Keratinocyte (primary cell): ENCODE measurements at regions not wholly inside any gene's neighbourhood (a gene's known extent, or its start where the extent isn't known, plus 50 kb on each side); places are given as distances from the start of the nearest gene placed in this dataset.

ENCODE experiments used
- DNase-seq: peaks from one replicate; pipeline ENCODE4 v3.0.0-alpha.2; 2011; ENCODE audit warnings: low read depth, missing footprints, low spot score
- FAIRE-seq: peaks from 2 replicates; lab custom pipeline; 2011; peaks lifted over from hg19 to GRCh38; lab: Jason Lieb, UNC
- H2AFZ ChIP-seq: 2 replicates; pipeline ENCODE4 v1.6.0; 2012; ENCODE audit warnings: low read length, control low read depth, inconsistent platforms; ENCODE audit not compliant: control insufficient read depth
- H3K27ac ChIP-seq: 2 replicates; pipeline ENCODE4 v1.5.1; 2011; ENCODE audit warnings: low read length; ENCODE audit not compliant: control insufficient read depth, insufficient read depth
- H3K27me3 ChIP-seq: 3 replicates; pipeline ENCODE4 v1.6.0; 2011; ENCODE audit warnings: low read length; ENCODE audit not compliant: control insufficient read depth, insufficient read depth; ENCODE audit errors: extremely low read depth
- H3K36me3 ChIP-seq, 2 experiments: 2 replicates in 1 of 2; 3 replicates in 1 of 2; pipeline ENCODE4 v1.5.1; 2011; ENCODE audit warnings: low read length in 2 of 2, mild to moderate bottlenecking in 1 of 2; ENCODE audit not compliant: control insufficient read depth in 2 of 2, insufficient read depth in 2 of 2; ENCODE audit errors: extremely low read depth in 1 of 2
- H3K4me1 ChIP-seq: 3 replicates; pipeline ENCODE4 v1.5.1; 2011; ENCODE audit warnings: low read length; ENCODE audit not compliant: control insufficient read depth, insufficient read depth; ENCODE audit errors: extremely low read depth
- H3K4me2 ChIP-seq: 3 replicates; pipeline ENCODE4 v1.6.0; 2011; ENCODE audit warnings: low read depth, low read length; ENCODE audit not compliant: control insufficient read depth, insufficient read depth; ENCODE audit errors: extremely low read depth
- H3K4me3 ChIP-seq, 3 experiments: fragments of 200-600 bp in 1 of 3; sonication (generic) in 1 of 3; 2 replicates in 2 of 3; 3 replicates in 1 of 3; pipeline ENCODE4 v1.5.1; 2011 to 2016; ENCODE audit warnings: low read length in 3 of 3, mild to moderate bottlenecking in 3 of 3, control low read depth in 2 of 3, inconsistent platforms in 1 of 3, low read depth in 1 of 3, mixed read lengths in 1 of 3, mixed run types in 1 of 3, moderate library complexity in 1 of 3; ENCODE audit not compliant: control insufficient read depth in 2 of 3, insufficient read depth in 2 of 3; ENCODE audit errors: extremely low read depth in 1 of 3
- H3K79me2 ChIP-seq: 2 replicates; pipeline ENCODE4 v1.6.0; 2012; ENCODE audit warnings: low read length; ENCODE audit not compliant: control insufficient read depth, insufficient read depth
- H3K9ac ChIP-seq: 3 replicates; pipeline ENCODE4 v1.6.0; 2011; ENCODE audit warnings: low read length; ENCODE audit not compliant: control insufficient read depth, insufficient read depth; ENCODE audit errors: extremely low read depth
- H3K9me1 ChIP-seq: 3 replicates; pipeline ENCODE4 v1.6.0; 2011; ENCODE audit warnings: low read length; ENCODE audit not compliant: control insufficient read depth, insufficient read depth; ENCODE audit errors: extremely low read depth
- H3K9me3 ChIP-seq: 2 replicates; pipeline ENCODE4 v1.5.1; 2012; ENCODE audit warnings: low read depth, low read length; ENCODE audit not compliant: control insufficient read depth
- H4K20me1 ChIP-seq: 3 replicates; pipeline ENCODE4 v1.6.0; 2011; ENCODE audit warnings: low read length; ENCODE audit not compliant: control insufficient read depth, insufficient read depth; ENCODE audit errors: extremely low read depth
- EZH2 ChIP-seq: IDR thresholded peaks from one replicate; pipeline ENCODE4 v1.6.1; 2012; ENCODE audit warnings: inconsistent platforms, mild to moderate bottlenecking, low read length, moderate library complexity
- dilution Hi-C: fragments of 300-500 bp; cut with MboI; formaldehyde crosslinking; loops from one replicate; pipeline ENCODE4 v1.7.0; 2020; ENCODE audit warnings: low sequenced_read_pairs; ENCODE audit not compliant: extremely low pct_ligation_motif_present
- TF ChIP-seq, protein P1 (sequence below), 3 experiments: IDR thresholded peaks in 1 of 3; conservative IDR thresholded peaks in 1 of 3; optimal IDR thresholded peaks in 1 of 3; 2 replicates in 2 of 3; 3 replicates in 1 of 3; pipeline versions ENCODE3 to v1.5.1; 2011; ENCODE audit warnings: low read length in 3 of 3, mild to moderate bottlenecking in 3 of 3, moderate library complexity in 2 of 3, control low read depth in 1 of 3, inconsistent platforms in 1 of 3; ENCODE audit not compliant: insufficient read depth in 2 of 3; ENCODE audit errors: extremely low read depth in 1 of 3

GRCh38 chr16:11411059-11411550, 65.8 kb downstream of the RMI2 start:
- Histone ChIP-seq H3K9me1 (no peaks in the 10 kb centered on the region), H3K79me2 (no peaks in the 10 kb centered on the region), H3K36me3 (no peaks in the 10 kb centered on the region), H3K27me3 (peaks cover 14% of the 10 kb centered on the region), H3K9ac (no peak overlapping the region), H3K9me3 (no peaks in the 10 kb centered on the region), H3K27ac (no peak overlapping the region), H2AFZ (no peak overlapping the region), H4K20me1 (no peaks in the 10 kb centered on the region), H3K4me3 (no peak overlapping the region), H3K4me1 (no peaks in the 10 kb centered on the region), H3K4me2 (no peak overlapping the region)
- TF ChIP-seq EZH2, result no peak
- TF ChIP-seq, protein P1, sequence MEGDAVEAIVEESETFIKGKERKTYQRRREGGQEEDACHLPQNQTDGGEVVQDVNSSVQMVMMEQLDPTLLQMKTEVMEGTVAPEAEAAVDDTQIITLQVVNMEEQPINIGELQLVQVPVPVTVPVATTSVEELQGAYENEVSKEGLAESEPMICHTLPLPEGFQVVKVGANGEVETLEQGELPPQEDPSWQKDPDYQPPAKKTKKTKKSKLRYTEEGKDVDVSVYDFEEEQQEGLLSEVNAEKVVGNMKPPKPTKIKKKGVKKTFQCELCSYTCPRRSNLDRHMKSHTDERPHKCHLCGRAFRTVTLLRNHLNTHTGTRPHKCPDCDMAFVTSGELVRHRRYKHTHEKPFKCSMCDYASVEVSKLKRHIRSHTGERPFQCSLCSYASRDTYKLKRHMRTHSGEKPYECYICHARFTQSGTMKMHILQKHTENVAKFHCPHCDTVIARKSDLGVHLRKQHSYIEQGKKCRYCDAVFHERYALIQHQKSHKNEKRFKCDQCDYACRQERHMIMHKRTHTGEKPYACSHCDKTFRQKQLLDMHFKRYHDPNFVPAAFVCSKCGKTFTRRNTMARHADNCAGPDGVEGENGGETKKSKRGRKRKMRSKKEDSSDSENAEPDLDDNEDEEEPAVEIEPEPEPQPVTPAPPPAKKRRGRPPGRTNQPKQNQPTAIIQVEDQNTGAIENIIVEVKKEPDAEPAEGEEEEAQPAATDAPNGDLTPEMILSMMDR (optimal IDR thresholded peaks at IDR 0.05 in 1 of 3, IDR thresholded peaks at IDR 0.05 in 1 of 3, conservative IDR thresholded peaks at IDR 0.05 in 1 of 3; ENCODE audit: extremely low read depth in 1 of 3, insufficient read depth in 2 of 3, low read length in 3 of 3), result no peak
- dilution Hi-C loops, result no loop called here
- FAIRE-seq, result no peak
- no peak for DNase-seq

GRCh38 chr16:11412175-11412904, 67.1 kb downstream of the RMI2 start:
- no peaks in the 10 kb centered on the region for H4K20me1 ChIP-seq
- no peaks in the 10 kb centered on the region for H3K79me2 ChIP-seq
- H3K36me3 ChIP-seq, result no peaks in the 10 kb centered on the region
- peaks cover 14% of the 10 kb centered on the region for H3K27me3 ChIP-seq
- H3K4me1 ChIP-seq, result no peaks in the 10 kb centered on the region
- no peaks in the 10 kb centered on the region for H3K9me1 ChIP-seq
- DNase-seq, result no peak
- H3K9ac ChIP-seq, result no peak overlapping the region
- no peak for TF ChIP-seq EZH2
- TF ChIP-seq, protein P1 (optimal IDR thresholded peaks at IDR 0.05 in 1 of 3, IDR thresholded peaks at IDR 0.05 in 1 of 3, conservative IDR thresholded peaks at IDR 0.05 in 1 of 3; ENCODE audit: extremely low read depth in 1 of 3, insufficient read depth in 2 of 3, low read length in 3 of 3), result no peak
- H2AFZ ChIP-seq, result no peak overlapping the region
- no peak overlapping the region for H3K4me3 ChIP-seq
- no peak overlapping the region for H3K27ac ChIP-seq
- dilution Hi-C loops, result no loop called here
- no peaks in the 10 kb centered on the region for H3K9me3 ChIP-seq
- no peak overlapping the region for H3K4me2 ChIP-seq
- FAIRE-seq, result no peak
